ENCODE measurements at regions not wholly inside any gene's neighbourhood (a gene's known extent, or its start where the extent isn't known, plus 50 kb on each side); places are given as distances from the start of the nearest gene placed in this dataset.

GRCh38 chr3:20729185-20729584 lies 543.2 kb upstream of the SGO1 start:
- TF ChIP-seq, protein P1, sequence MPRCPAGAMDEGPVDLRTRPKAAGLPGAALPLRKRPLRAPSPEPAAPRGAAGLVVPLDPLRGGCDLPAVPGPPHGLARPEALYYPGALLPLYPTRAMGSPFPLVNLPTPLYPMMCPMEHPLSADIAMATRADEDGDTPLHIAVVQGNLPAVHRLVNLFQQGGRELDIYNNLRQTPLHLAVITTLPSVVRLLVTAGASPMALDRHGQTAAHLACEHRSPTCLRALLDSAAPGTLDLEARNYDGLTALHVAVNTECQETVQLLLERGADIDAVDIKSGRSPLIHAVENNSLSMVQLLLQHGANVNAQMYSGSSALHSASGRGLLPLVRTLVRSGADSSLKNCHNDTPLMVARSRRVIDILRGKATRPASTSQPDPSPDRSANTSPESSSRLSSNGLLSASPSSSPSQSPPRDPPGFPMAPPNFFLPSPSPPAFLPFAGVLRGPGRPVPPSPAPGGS (IDR thresholded peaks at IDR 0.05; ENCODE audit: borderline replicate concordance, insufficient read depth, low read depth, low read length, poor library complexity, severe bottlenecking): no peak
- TF ChIP-seq RCOR1 (conservative IDR thresholded peaks at IDR 0.05; ENCODE audit: low read depth, low read length) (no peak), MEF2B (IDR thresholded peaks at IDR 0.05; ENCODE audit: partially characterized antibody, poor library complexity, severe bottlenecking) (no peak), SREBF1 (IDR thresholded peaks at IDR 0.05; ENCODE audit: low read length) (no peak), TCF7 (IDR thresholded peaks at IDR 0.05; ENCODE audit: borderline replicate concordance) (no peak), ATF7 (IDR thresholded peaks at IDR 0.05; ENCODE audit: low read depth) (no peak), ELK1 (IDR thresholded peaks at IDR 0.05; ENCODE audit: low read depth, low read length) (no peak), CREB1 (IDR thresholded peaks at IDR 0.05; ENCODE audit: low read depth) (no peak), IKZF2 (IDR thresholded peaks at IDR 0.05) (no peak), NRF1 (conservative IDR thresholded peaks at IDR 0.05; ENCODE audit: low read depth, low read length) (no peak), HCFC1 (IDR thresholded peaks at IDR 0.05; ENCODE audit: low read length) (no peak), SMC3 (IDR thresholded peaks at IDR 0.05; ENCODE audit: borderline replicate concordance, low read length) (no peak), FOXM1 (IDR thresholded peaks at IDR 0.05; ENCODE audit: low read depth, low read length) (no peak), NFIC (IDR thresholded peaks at IDR 0.05; ENCODE audit: low read depth, low read length) (no peak), HDGF (IDR thresholded peaks at IDR 0.05) (no peak), ZNF207 (IDR thresholded peaks at IDR 0.05; ENCODE audit: borderline replicate concordance) (no peak)
- TF ChIP-seq, protein P2, sequence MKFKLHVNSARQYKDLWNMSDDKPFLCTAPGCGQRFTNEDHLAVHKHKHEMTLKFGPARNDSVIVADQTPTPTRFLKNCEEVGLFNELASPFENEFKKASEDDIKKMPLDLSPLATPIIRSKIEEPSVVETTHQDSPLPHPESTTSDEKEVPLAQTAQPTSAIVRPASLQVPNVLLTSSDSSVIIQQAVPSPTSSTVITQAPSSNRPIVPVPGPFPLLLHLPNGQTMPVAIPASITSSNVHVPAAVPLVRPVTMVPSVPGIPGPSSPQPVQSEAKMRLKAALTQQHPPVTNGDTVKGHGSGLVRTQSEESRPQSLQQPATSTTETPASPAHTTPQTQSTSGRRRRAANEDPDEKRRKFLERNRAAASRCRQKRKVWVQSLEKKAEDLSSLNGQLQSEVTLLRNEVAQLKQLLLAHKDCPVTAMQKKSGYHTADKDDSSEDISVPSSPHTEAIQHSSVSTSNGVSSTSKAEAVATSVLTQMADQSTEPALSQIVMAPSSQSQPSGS (IDR thresholded peaks at IDR 0.05; ENCODE audit: low read length): no peak
- TF ChIP-seq, protein P3, sequence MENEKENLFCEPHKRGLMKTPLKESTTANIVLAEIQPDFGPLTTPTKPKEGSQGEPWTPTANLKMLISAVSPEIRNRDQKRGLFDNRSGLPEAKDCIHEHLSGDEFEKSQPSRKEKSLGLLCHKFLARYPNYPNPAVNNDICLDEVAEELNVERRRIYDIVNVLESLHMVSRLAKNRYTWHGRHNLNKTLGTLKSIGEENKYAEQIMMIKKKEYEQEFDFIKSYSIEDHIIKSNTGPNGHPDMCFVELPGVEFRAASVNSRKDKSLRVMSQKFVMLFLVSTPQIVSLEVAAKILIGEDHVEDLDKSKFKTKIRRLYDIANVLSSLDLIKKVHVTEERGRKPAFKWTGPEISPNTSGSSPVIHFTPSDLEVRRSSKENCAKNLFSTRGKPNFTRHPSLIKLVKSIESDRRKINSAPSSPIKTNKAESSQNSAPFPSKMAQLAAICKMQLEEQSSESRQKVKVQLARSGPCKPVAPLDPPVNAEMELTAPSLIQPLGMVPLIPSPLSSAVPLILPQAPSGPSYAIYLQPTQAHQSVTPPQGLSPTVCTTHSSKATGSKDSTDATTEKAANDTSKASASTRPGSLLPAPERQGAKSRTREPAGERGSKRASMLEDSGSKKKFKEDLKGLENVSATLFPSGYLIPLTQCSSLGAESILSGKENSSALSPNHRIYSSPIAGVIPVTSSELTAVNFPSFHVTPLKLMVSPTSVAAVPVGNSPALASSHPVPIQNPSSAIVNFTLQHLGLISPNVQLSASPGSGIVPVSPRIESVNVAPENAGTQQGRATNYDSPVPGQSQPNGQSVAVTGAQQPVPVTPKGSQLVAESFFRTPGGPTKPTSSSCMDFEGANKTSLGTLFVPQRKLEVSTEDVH (IDR thresholded peaks at IDR 0.05; ENCODE audit: low read depth, partially characterized antibody): no peak
- no TSS peak for BruUV-seq (replicated peaks)
- WGBS (ENCODE audit: insufficient coverage, insufficient replicate concordance, low lambda C conversion rate, missing lambda C conversion rate): 0% methylated on average over 1 of the region's 1 CpG

More at GRCh38 chr3:20729185-20729584, 543.2 kb upstream of the SGO1 start:
- no peak overlapping the region for H3K9ac ChIP-seq (ENCODE audit: control insufficient read depth, insufficient read depth, low read length)
- SMC1A ChIA-PET (ENCODE audit: uncharacterized antibody, unreplicated experiment): interaction anchor here (1.0 kb wide), 1 partner anchor 11 kb away, joined by 3 read pairs; no protein-coding TSS in a partner anchor
- no peak overlapping the region for H3K4me3 ChIP-seq
- no peaks in the 10 kb centered on the region for H4K20me1 ChIP-seq (ENCODE audit: control insufficient read depth, insufficient read depth)
- H3K36me3 ChIP-seq (ENCODE audit: control insufficient read depth in 2 of 2, insufficient read depth in 2 of 2, low read length in 1 of 2): no peaks in the 10 kb centered on the region
- in situ Hi-C loops (cut with MboI): no loop called here
- CTCF ChIA-PET: no interaction called here
- no peaks in the 10 kb centered on the region for H3K4me1 ChIP-seq (ENCODE audit: control insufficient read depth, insufficient read depth, low read length)
- intact Hi-C loops (cut with micrococcal nuclease; ENCODE audit: unreplicated experiment): no loop called here
- FAIRE-seq: no peak
- no peaks in the 10 kb centered on the region for H3K79me2 ChIP-seq (ENCODE audit: control insufficient read depth, insufficient read depth, low read length)
- no peak for ATAC-seq
- no peaks in the 10 kb centered on the region for H3K27me3 ChIP-seq (replicated peaks in 1 of 2; ENCODE audit: control insufficient read depth in 2 of 2, insufficient read depth in 2 of 2, low read length in 1 of 2)
- no peak overlapping the region for H2AFZ ChIP-seq (ENCODE audit: control insufficient read depth, low read depth, low read length)
- DNase-seq (ENCODE audit: low read depth, low spot score): no peak
- H3K27ac ChIP-seq (ENCODE audit: control insufficient read depth, insufficient read depth): no peak overlapping the region
- no peaks in the 10 kb centered on the region for H3K9me3 ChIP-seq (replicated peaks; ENCODE audit: control insufficient read depth, insufficient read depth, low read length)
- POLR2A ChIA-PET: no interaction called here
- RAD21 ChIA-PET (ENCODE audit: unreplicated experiment): no interaction called here
- no peak overlapping the region for H3K4me2 ChIP-seq (ENCODE audit: control insufficient read depth, insufficient read depth)
